ENCODE measurements at regions not wholly inside any gene's neighbourhood (a gene's known extent, or its start where the extent isn't known, plus 50 kb on each side); places are given as distances from the start of the nearest gene placed in this dataset.

GRCh38 chr5:88034520-88034919, 234.1 kb downstream of the TMEM161B start:
- H3K4me1 ChIP-seq (ENCODE audit: control insufficient read depth, insufficient read depth, low read length) = no peaks in the 10 kb centered on the region
- in situ Hi-C loops (cut with HindIII; ENCODE audit: low pct_unique_long_range_greater_than_20kb, low sequenced_read_pairs) (no loop called here), intact Hi-C loops (cut with micrococcal nuclease; ENCODE audit: unreplicated experiment) (no loop called here)
- no peak for DNase-seq (ENCODE audit: low read depth, low spot score)
- ATAC-seq = no peak
- H3K4me3 ChIP-seq (ENCODE audit: low read depth in 2 of 2, low read length in 2 of 2) = no peak overlapping the region
- no peaks in the 10 kb centered on the region for H3K9me3 ChIP-seq (ENCODE audit: control insufficient read depth, insufficient read depth, low read depth, low read length)
- BruUV-seq (replicated peaks) = no TSS peak
- no peak overlapping the region for H3K27ac ChIP-seq (ENCODE audit: low read length)
- TF ChIP-seq REST (IDR thresholded peaks at IDR 0.05; ENCODE audit: insufficient read depth in 1 of 2, low read depth in 2 of 2, low read length in 1 of 2) (no peak), POLR2AphosphoS5 (IDR thresholded peaks at IDR 0.05; ENCODE audit: low read depth, low read length) (no peak), SIN3A (IDR thresholded peaks at IDR 0.05; ENCODE audit: borderline replicate concordance, insufficient read depth, low read depth, low read length) (no peak), TCF7L2 (IDR thresholded peaks at IDR 0.05; ENCODE audit: low read depth, low read length) (no peak), CTCF (IDR thresholded peaks at IDR 0.05) (no peak)
- CTCF ChIA-PET = no interaction called here
- H3K36me3 ChIP-seq (ENCODE audit: control insufficient read depth, insufficient read depth, low read length) = no peaks in the 10 kb centered on the region
- H3K27me3 ChIP-seq (ENCODE audit: control insufficient read depth, insufficient read depth, low read length) = no peaks in the 10 kb centered on the region
- POLR2A ChIA-PET = no interaction called here

GRCh38 chr5:88033191-88033590, 235.5 kb downstream of the TMEM161B start:
- in situ Hi-C loops (cut with HindIII; ENCODE audit: low pct_unique_long_range_greater_than_20kb, low sequenced_read_pairs) (no loop called here), intact Hi-C loops (cut with micrococcal nuclease; ENCODE audit: unreplicated experiment) (no loop called here)
- no peak for TF ChIP-seq POLR2AphosphoS5 (IDR thresholded peaks at IDR 0.05; ENCODE audit: low read depth, low read length)
- Histone ChIP-seq H3K36me3 (ENCODE audit: control insufficient read depth, insufficient read depth, low read length) (no peaks in the 10 kb centered on the region), H3K4me3 (ENCODE audit: low read depth in 2 of 2, low read length in 2 of 2) (no peak overlapping the region), H3K9me3 (ENCODE audit: control insufficient read depth, insufficient read depth, low read depth, low read length) (no peaks in the 10 kb centered on the region), H3K27ac (ENCODE audit: low read length) (no peak overlapping the region), H3K27me3 (ENCODE audit: control insufficient read depth, insufficient read depth, low read length) (no peaks in the 10 kb centered on the region), H3K4me1 (ENCODE audit: control insufficient read depth, insufficient read depth, low read length) (no peaks in the 10 kb centered on the region)
- DNase-seq (ENCODE audit: low read depth, low spot score) = no peak
- ATAC-seq = no peak
- POLR2A ChIA-PET = no interaction called here
- no TSS peak for BruUV-seq (replicated peaks)
- CTCF ChIA-PET = no interaction called here

GRCh38 chr5:88029011-88029410, 239.6 kb downstream of the TMEM161B start:
- no peak overlapping the region for H3K4me3 ChIP-seq (ENCODE audit: low read depth in 2 of 2, low read length in 2 of 2)
- no peaks in the 10 kb centered on the region for H3K4me1 ChIP-seq (ENCODE audit: control insufficient read depth, insufficient read depth, low read length)
- H3K27ac ChIP-seq (ENCODE audit: low read length) = no peak overlapping the region
- no TSS peak for BruUV-seq (replicated peaks)
- H3K27me3 ChIP-seq (ENCODE audit: control insufficient read depth, insufficient read depth, low read length) = no peaks in the 10 kb centered on the region
- CTCF ChIA-PET = no interaction called here
- in situ Hi-C loops (cut with HindIII; ENCODE audit: low pct_unique_long_range_greater_than_20kb, low sequenced_read_pairs) (no loop called here), intact Hi-C loops (cut with micrococcal nuclease; ENCODE audit: unreplicated experiment) (no loop called here)
- H3K36me3 ChIP-seq (ENCODE audit: control insufficient read depth, insufficient read depth, low read length) = no peaks in the 10 kb centered on the region
- ATAC-seq = no peak
- H3K9me3 ChIP-seq (ENCODE audit: control insufficient read depth, insufficient read depth, low read depth, low read length) = no peaks in the 10 kb centered on the region
- no peak for DNase-seq (ENCODE audit: low read depth, low spot score)
- POLR2A ChIA-PET = no interaction called here
- TF ChIP-seq TCF7L2 (IDR thresholded peaks at IDR 0.05; ENCODE audit: low read depth, low read length) = no peak
- TF ChIP-seq CTCF (IDR thresholded peaks at IDR 0.05) = no peak
- TF ChIP-seq POLR2AphosphoS5 (IDR thresholded peaks at IDR 0.05; ENCODE audit: low read depth, low read length) = no peak
- TF ChIP-seq REST (IDR thresholded peaks at IDR 0.05; ENCODE audit: insufficient read depth in 1 of 2, low read depth in 2 of 2, low read length in 1 of 2) = no peak
- TF ChIP-seq SIN3A (IDR thresholded peaks at IDR 0.05; ENCODE audit: borderline replicate concordance, insufficient read depth, low read depth, low read length) = no peak

Measured in Panc1 (cell line).